ENCODE measurements at regions not wholly inside any gene's neighbourhood (a gene's known extent, or its start where the extent isn't known, plus 50 kb on each side); places are given as distances from the start of the nearest gene placed in this dataset.

GRCh38 chr1:9448132-9449109 is 90.8 kb upstream of the SLC25A33 start (continued):
- TF ChIP-seq HHEX (CRISPR knock-in tag; IDR thresholded peaks at IDR 0.05) (no peak), HOXD1 (CRISPR knock-in tag; IDR thresholded peaks at IDR 0.05) (no peak), ZNF749 (CRISPR knock-in tag; IDR thresholded peaks at IDR 0.05; ENCODE audit: borderline replicate concordance) (no peak), CENPX (CRISPR knock-in tag; IDR thresholded peaks at IDR 0.05) (no peak), ZNF367 (CRISPR knock-in tag; IDR thresholded peaks at IDR 0.05; ENCODE audit: borderline replicate concordance) (no peak), BCL6 (CRISPR knock-in tag; IDR thresholded peaks at IDR 0.05) (0 out of 2 replicates have a peak, but pooled peaks have one; percentile 18), RAD51 (IDR thresholded peaks at IDR 0.05; ENCODE audit: borderline replicate concordance) (no peak), IKZF5 (CRISPR knock-in tag; IDR thresholded peaks at IDR 0.05) (0 out of 2 replicates have a peak, but pooled peaks have one; percentile 7), ARID2 (CRISPR knock-in tag; IDR thresholded peaks at IDR 0.05; ENCODE audit: borderline replicate concordance) (0 out of 2 replicates have a peak, but pooled peaks have one; percentile 39), PLRG1 (conservative IDR thresholded peaks at IDR 0.05) (no peak), ZKSCAN1 (IDR thresholded peaks at IDR 0.05; ENCODE audit: low read length) (no peak), ZNF83 (CRISPR knock-in tag; IDR thresholded peaks at IDR 0.05; ENCODE audit: borderline replicate concordance) (no peak), ZEB1 (IDR thresholded peaks at IDR 0.05; ENCODE audit: insufficient replicate concordance, low read depth) (no peak), HNF1A (IDR thresholded peaks at IDR 0.05; ENCODE audit: low read depth) (no peak), HNF1A (CRISPR knock-in tag; IDR thresholded peaks at IDR 0.05; ENCODE audit: borderline replicate concordance) (no peak), MEIS2 (CRISPR knock-in tag; IDR thresholded peaks at IDR 0.05) (no peak), ZNF326 (CRISPR knock-in tag; IDR thresholded peaks at IDR 0.05; ENCODE audit: borderline replicate concordance) (no peak), ZBTB21 (CRISPR knock-in tag; IDR thresholded peaks at IDR 0.05) (no peak)
- TF ChIP-seq, protein P1, sequence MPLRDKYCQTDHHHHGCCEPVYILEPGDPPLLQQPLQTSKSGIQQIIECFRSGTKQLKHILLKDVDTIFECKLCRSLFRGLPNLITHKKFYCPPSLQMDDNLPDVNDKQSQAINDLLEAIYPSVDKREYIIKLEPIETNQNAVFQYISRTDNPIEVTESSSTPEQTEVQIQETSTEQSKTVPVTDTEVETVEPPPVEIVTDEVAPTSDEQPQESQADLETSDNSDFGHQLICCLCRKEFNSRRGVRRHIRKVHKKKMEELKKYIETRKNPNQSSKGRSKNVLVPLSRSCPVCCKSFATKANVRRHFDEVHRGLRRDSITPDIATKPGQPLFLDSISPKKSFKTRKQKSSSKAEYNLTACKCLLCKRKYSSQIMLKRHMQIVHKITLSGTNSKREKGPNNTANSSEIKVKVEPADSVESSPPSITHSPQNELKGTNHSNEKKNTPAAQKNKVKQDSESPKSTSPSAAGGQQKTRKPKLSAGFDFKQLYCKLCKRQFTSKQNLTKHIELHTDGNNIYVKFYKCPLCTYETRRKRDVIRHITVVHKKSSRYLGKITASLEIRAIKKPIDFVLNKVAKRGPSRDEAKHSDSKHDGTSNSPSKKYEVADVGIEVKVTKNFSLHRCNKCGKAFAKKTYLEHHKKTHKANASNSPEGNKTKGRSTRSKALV (CRISPR knock-in tag; IDR thresholded peaks at IDR 0.05), result no peak
- TF ChIP-seq, protein P2, sequence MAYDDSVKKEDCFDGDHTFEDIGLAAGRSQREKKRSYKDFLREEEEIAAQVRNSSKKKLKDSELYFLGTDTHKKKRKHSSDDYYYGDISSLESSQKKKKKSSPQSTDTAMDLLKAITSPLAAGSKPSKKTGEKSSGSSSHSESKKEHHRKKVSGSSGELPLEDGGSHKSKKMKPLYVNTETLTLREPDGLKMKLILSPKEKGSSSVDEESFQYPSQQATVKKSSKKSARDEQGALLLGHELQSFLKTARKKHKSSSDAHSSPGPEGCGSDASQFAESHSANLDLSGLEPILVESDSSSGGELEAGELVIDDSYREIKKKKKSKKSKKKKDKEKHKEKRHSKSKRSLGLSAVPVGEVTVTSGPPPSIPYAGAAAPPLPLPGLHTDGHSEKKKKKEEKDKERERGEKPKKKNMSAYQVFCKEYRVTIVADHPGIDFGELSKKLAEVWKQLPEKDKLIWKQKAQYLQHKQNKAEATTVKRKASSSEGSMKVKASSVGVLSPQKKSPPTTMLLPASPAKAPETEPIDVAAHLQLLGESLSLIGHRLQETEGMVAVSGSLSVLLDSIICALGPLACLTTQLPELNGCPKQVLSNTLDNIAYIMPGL (CRISPR knock-in tag; IDR thresholded peaks at IDR 0.05; ENCODE audit: borderline replicate concordance in 1 of 2, low read depth in 1 of 2), result no peak
